ENCODE measurements at regions not wholly inside any gene's neighbourhood (a gene's known extent, or its start where the extent isn't known, plus 50 kb on each side); places are given as distances from the start of the nearest gene placed in this dataset.

GRCh38 chr4:159684061-159684460 is 581.2 kb downstream of the RAPGEF2 start:
- TF ChIP-seq, protein P1, sequence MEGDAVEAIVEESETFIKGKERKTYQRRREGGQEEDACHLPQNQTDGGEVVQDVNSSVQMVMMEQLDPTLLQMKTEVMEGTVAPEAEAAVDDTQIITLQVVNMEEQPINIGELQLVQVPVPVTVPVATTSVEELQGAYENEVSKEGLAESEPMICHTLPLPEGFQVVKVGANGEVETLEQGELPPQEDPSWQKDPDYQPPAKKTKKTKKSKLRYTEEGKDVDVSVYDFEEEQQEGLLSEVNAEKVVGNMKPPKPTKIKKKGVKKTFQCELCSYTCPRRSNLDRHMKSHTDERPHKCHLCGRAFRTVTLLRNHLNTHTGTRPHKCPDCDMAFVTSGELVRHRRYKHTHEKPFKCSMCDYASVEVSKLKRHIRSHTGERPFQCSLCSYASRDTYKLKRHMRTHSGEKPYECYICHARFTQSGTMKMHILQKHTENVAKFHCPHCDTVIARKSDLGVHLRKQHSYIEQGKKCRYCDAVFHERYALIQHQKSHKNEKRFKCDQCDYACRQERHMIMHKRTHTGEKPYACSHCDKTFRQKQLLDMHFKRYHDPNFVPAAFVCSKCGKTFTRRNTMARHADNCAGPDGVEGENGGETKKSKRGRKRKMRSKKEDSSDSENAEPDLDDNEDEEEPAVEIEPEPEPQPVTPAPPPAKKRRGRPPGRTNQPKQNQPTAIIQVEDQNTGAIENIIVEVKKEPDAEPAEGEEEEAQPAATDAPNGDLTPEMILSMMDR (IDR thresholded peaks at IDR 0.05; ENCODE audit: borderline replicate concordance, extremely low read depth, low read length, poor library complexity, severe bottlenecking): no peak
- TF ChIP-seq EZH2 (IDR thresholded peaks at IDR 0.05; ENCODE audit: borderline replicate concordance, low read depth, low read length, severe bottlenecking): no peak
